ENCODE measurements at regions not wholly inside any gene's neighbourhood (a gene's known extent, or its start where the extent isn't known, plus 50 kb on each side); places are given as distances from the start of the nearest gene placed in this dataset.
A peak's percentile ranks its signal among the peaks of the same experiment; 100 is the strongest.
"Not testable (repeated sequence)": the region's sequence is repeated elsewhere in the genome, so short reads cannot be mapped to it uniquely, and the experiment has no call there.

DNA sequence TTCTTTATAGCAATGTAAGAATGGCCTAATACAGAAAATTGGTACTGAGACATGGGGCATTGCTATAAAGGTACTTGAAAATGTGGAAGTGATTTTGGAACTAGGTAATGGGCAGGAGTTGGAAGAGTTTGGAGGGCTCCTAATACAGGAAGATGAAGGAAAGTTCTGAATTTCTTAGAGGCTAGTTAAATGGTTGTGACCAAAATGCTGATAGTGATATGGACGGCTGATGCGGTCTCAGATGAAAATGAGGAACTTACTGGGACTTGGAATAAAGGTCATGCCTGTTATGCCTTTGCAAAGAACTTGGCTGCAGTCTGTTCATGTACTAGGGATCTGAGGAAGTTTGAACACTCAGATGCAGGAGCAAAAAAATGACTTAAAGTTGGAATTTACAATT, 132.2 kb upstream of the ZNG1F start:
- intact Hi-C loops (cut with DNase I); H3K4me3 ChIP-seq; H3K4me1 ChIP-seq; DNase-seq (ENCODE audit: low spot score in 2 of 2); H3K36me3 ChIP-seq; H3K9me3 ChIP-seq; H3K27ac ChIP-seq; H3K27me3 ChIP-seq: not testable (repeated sequence)

DNA sequence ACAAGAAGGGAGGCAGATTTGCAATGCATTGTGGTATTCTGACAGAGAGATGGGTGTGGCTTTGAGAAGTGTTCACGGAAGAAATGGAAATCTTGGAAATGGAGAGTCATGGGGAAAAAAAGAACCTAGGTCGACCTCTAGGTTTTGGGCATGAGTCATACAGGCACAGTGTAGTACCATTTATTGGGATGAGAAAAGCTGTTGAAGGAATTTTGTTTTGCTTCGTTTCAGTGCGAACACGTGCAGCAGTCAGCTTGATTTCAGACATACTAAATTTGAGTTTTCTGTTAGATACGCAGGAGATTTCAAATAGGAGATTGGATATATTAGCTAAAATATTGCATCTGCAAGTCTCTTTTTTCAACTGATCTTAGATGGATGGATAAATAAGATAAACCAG, 119.8 kb upstream of the ZNG1F start:
- intact Hi-C loops (cut with DNase I); H3K27ac ChIP-seq; H3K4me3 ChIP-seq; H3K9me3 ChIP-seq; DNase-seq (ENCODE audit: low spot score in 2 of 2); H3K27me3 ChIP-seq; H3K36me3 ChIP-seq; H3K4me1 ChIP-seq: not testable (repeated sequence)

DNA sequence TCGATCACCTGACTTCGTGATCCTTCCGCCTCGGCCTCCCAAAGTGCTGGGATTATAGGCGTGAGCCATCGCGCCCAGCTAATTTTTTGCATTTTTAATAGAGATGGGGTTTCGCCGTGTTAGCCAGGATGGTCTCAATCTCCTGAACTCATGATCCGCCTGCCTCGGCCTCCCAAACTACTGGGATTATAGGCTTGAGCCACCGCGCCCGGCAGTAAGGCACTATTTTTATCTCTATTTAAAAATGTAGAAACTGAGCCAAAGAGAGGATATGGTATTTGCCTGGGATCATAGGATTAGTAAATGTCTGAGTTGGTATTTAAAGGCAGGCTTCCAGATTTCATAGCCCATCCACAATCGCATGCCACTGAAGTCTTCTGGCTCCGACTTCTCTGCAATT, 96.6 kb upstream of the ZNG1F start:
- H3K4me3 ChIP-seq; H3K9me3 ChIP-seq; intact Hi-C loops (cut with DNase I); DNase-seq (ENCODE audit: low spot score in 2 of 2); H3K27ac ChIP-seq; H3K36me3 ChIP-seq; H3K4me1 ChIP-seq; H3K27me3 ChIP-seq: not testable (repeated sequence)

DNA sequence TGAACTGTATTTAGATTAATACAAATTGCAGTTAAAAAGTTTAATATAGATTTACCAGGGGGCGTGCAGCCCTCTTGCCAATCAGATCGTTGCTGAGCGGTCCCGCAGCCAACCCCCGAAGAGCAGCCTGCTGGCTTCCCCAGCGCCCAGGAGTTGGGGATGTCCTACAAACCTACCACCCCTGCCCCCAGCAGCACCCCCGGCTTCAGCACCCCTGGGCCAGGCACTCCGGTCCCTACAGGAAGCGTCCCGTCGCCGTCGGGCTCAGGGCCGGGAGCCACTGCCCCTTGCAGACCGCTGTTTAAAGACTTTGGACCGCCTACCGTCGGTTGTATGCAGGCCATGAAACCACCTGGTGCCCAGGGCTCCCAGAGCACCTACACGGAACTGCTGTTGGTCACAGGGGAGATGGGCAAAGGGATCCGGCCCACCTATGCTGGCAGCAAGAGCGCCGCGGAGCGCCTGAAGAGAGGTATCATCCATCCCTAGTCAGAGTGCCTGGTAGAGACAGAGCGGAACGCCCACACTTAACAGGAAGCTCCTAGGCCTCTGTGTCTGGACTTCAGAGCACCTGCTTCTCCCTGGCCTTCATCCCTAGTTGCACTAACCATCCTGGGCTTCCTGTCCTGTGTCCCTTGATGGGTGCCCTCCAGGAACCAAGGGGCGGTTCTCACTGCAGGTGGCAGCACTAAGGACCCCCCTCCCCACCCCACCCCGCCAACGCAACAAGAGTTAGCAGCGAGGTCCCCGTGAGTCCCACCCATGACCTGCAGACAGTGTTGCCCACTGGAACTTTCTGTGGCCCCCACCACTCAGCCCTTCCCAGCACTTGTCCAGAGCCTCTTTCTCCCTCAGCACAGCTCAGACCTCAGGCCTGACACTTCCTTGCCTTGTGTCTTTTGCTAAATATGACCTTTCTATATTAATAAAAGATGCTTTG, 91.5 kb upstream of the ZNG1F start:
- H3K36me3 ChIP-seq; H3K9me3 ChIP-seq; H3K4me3 ChIP-seq; H3K4me1 ChIP-seq; intact Hi-C loops (cut with DNase I); H3K27me3 ChIP-seq; DNase-seq (ENCODE audit: low spot score in 2 of 2); H3K27ac ChIP-seq: not testable (repeated sequence)

DNA sequence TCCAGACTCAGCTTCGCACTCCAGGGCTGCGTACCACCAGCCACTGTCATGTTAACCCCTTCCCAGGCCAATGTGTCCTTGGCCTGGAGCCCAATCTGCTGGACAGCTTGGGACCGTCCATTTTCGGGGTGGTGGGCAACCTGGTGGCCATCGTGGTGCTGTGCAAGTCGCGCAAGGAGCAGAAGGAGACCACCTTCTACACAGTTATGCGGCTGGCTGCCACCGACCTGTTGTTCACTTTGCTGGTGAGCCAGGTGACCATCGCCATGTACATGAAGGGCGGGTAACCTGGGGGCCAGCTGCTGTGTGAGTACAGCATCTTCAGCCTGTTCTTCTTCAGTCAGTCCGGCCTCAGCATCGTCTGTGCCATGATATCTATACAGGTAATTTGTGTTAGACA, 90.3 kb upstream of the ZNG1F start:
- peak in 1 of 2 donors; percentile 63 for DNase-seq (ENCODE audit: low spot score in 2 of 2)
- H3K27ac ChIP-seq; H3K9me3 ChIP-seq; H3K36me3 ChIP-seq; intact Hi-C loops (cut with DNase I); H3K4me1 ChIP-seq; H3K27me3 ChIP-seq; H3K4me3 ChIP-seq: not testable (repeated sequence)

DNA sequence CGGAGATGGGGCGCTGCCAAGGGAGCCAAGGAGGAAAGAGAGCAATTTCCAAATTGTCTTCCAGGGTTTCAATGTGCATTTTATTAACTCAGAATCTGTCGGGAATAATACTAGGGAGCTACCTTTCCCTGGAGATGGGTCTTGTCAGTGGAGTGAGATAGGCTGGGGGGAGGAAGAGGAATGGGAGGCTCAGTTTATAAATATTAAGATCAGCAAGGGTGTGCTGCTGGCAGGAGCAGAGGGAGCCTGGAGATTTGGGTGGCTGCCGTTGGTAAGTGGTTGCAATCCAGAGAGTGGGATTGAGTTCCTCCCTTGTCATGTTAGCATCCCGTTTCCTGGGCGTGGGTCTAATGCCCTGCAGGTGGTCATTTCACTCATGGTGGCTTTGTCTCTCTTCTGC, 89.9 kb upstream of the ZNG1F start:
- DNase-seq (ENCODE audit: low spot score in 2 of 2); H3K27ac ChIP-seq; H3K4me1 ChIP-seq; intact Hi-C loops (cut with DNase I); H3K27me3 ChIP-seq; H3K9me3 ChIP-seq; H3K36me3 ChIP-seq; H3K4me3 ChIP-seq: not testable (repeated sequence)

DNA sequence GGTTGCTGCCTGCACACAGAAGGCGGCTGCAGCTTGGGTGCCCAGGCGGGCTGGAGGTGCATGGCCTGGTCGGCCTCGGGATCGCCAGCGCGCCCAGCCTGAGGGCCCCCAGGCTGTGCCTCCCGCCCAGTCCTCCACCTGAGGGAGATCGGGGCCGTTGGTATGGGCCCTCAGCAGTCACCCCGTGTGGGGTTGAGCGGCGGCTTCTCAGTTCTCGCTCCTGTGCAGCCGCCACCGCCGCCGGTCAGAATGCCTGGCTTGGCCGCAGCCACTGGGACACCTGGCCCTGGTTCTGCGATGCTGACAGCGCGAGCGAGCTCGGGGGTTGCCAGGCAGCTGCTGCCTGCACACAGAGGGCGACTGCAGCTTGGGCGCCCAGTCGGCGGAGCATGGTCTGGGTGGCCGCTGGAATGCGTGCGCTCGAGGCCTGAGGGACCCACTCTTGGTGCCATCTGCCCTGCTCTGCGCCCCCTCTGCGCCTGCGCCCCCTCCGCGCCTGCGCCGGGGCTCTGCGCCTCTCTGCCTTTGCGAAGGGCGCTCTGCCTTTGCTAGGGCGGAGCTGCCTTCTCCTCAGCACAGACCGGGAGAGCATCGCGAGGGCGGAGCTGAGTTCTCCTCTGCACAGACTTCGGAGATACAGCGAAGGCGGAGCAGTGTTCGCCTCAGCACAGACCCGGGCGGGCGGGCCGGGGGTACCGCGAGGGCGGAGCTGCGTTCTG, 84.6 kb upstream of the ZNG1F start:
- H3K36me3 ChIP-seq; H3K27me3 ChIP-seq; H3K4me1 ChIP-seq; intact Hi-C loops (cut with DNase I); H3K9me3 ChIP-seq; H3K27ac ChIP-seq: not testable (repeated sequence)
- peak overlapping the region; percentile 44 to 59 for H3K4me3 ChIP-seq
- peak in 1 of 2 donors; percentile 68 for DNase-seq (ENCODE audit: low spot score in 2 of 2)

DNA sequence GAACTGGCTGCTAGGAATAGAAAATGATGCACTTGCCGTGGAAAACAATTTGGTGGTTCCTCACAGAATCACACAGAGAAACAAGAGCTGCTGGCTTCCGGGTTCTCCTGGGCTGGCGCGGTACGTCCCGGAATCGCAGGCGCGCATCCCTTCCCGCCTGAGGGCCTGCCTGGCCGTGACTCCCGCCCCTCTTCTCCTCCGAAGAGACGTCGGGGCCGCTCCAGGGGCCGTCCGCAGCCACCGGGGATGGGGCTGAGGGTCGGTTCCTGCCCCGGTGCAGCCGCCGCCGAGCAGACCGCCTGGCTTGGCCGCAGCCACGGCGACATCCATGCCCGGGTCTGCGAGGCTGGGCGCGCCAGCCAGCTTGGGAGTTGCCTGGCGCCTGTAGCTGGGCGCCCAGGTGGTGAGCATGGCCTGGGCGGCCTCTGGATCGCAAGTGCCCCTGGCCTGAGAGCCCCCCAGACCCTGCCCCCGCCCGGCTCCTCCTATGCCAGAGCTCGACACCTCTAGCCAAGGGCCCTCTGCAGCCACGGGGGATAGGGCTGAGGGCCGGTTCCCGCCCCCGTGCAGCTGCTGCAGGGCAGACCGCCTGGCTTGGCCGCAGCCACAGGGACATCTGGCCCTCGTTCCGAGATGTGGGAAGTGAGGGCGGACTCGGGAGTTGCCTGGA, 83.9 kb upstream of the ZNG1F start:
- H3K27ac ChIP-seq; H3K9me3 ChIP-seq; H3K36me3 ChIP-seq; H3K27me3 ChIP-seq; H3K4me1 ChIP-seq; intact Hi-C loops (cut with DNase I): not testable (repeated sequence)
- peak overlapping the region in 1 of 2 donors; percentile 42 for H3K4me3 ChIP-seq
- DNase-seq (ENCODE audit: low spot score in 2 of 2) = peak in 1 of 2 donors; percentile 67

DNA sequence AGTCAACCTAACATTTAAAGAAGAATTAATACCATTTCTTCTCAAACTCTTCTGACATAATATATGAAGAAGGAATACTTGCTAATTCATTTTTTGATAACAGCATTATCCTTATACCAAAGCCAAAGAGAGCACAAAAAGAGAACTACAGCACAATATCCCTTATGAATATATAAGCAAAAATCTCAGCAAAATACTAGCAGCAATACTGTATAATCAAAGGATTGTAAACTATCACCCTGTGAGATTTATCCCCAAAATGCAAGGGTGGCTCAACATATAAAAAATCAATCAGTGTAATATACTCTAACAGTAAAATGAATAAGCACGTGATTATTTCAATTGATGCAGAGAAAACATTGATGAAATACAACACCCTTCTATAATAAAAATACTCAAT, 81.9 kb upstream of the ZNG1F start:
- intact Hi-C loops (cut with DNase I); H3K4me3 ChIP-seq; H3K27ac ChIP-seq; H3K27me3 ChIP-seq; H3K4me1 ChIP-seq; H3K9me3 ChIP-seq; H3K36me3 ChIP-seq; DNase-seq (ENCODE audit: low spot score in 2 of 2): not testable (repeated sequence)

DNA sequence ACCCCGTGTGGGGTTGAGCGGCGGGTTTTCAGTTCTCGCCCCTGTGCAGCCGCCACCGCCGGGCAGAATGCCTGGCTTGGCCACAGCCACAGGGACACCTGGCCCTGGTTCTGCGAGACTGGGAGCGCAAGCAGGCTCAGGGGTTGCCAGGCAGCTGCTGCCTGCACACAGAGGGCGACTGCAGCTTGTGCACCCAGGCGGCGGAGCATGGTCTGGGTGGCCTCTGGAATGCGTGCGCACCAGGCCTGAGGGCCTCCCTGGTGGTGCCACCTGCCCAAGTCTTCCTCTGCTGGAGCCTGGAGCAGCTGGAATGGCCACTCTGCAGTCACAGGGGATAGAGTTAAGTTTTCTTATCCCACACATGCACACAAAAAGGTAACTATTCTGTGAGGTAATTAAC, 80.4 kb upstream of the ZNG1F start:
- intact Hi-C loops (cut with DNase I); DNase-seq (ENCODE audit: low spot score in 2 of 2); H3K36me3 ChIP-seq; H3K4me1 ChIP-seq; H3K9me3 ChIP-seq; H3K27ac ChIP-seq; H3K4me3 ChIP-seq; H3K27me3 ChIP-seq: not testable (repeated sequence)

DNA sequence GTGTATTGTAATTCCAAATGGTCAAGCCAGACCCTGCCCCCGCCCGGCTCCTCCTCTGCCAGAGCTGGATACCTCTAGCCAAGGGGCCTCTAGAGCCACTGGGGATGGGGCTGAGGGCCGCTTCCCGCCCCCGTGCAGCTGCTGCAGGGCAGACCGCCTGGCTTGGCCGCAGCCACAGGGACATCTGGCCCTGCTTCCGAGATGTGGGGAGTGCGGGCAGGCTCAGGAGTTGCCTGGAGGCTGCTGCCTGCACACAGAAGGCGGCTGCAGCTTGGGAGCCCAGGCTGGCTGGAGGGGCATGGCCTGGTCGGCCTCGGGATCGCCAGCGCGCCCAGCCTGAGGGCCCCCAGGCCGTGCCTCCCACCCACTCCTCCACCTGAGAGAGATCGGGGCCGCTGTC, 79.9 kb upstream of the ZNG1F start:
- intact Hi-C loops (cut with DNase I); H3K4me3 ChIP-seq; H3K36me3 ChIP-seq; H3K27ac ChIP-seq; H3K4me1 ChIP-seq; H3K9me3 ChIP-seq; H3K27me3 ChIP-seq: not testable (repeated sequence)
- DNase-seq (ENCODE audit: low spot score in 2 of 2) = peak in 1 of 2 donors; percentile 61

DNA sequence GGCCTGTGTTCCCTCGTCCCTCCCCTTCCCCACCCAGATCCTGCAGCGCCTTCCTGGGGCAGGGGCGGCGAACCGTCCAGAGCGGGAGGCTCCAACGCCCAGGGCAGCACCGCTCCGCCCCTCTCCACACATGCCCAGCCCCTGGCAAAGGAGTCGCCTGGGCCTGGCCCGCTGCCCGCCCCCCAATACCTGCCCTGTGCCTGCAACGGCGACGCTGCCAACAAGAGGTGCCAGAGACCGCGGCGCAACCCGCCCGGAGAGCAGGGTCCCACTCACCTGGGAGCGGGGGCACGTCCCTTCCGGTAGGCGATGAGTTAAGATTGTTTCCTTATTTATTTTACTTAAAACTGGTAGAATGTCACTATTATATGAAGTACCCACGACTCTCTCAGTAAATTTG, 77.5 kb upstream of the ZNG1F start:
- DNase-seq (ENCODE audit: low spot score in 2 of 2); H3K9me3 ChIP-seq; intact Hi-C loops (cut with DNase I); H3K36me3 ChIP-seq; H3K27me3 ChIP-seq; H3K4me1 ChIP-seq; H3K4me3 ChIP-seq; H3K27ac ChIP-seq: not testable (repeated sequence)

DNA sequence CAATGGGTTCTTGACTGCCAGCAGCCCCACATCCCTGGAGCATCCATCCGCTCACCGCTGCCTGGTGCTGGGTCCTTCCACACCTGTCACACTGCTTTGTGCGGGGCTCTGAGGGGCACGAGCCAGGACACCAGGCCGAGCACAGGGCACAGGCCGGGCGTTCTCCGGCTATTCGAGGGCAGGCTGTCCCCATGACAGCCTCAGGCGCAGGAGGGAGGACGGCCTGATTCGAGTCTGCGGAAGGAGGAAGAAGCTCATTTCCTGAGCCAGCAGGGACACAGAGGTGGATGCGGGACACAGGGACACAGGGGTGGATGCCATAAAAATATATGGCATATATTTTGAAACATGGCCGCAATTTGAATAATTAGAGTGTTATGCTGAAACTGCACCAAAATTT, 76.9 kb upstream of the ZNG1F start:
- H3K9me3 ChIP-seq; H3K27me3 ChIP-seq; H3K36me3 ChIP-seq; intact Hi-C loops (cut with DNase I); H3K4me1 ChIP-seq; H3K27ac ChIP-seq; H3K4me3 ChIP-seq: not testable (repeated sequence)
- DNase-seq (ENCODE audit: low spot score in 2 of 2) = peak in 1 of 2 donors; percentile 63

DNA sequence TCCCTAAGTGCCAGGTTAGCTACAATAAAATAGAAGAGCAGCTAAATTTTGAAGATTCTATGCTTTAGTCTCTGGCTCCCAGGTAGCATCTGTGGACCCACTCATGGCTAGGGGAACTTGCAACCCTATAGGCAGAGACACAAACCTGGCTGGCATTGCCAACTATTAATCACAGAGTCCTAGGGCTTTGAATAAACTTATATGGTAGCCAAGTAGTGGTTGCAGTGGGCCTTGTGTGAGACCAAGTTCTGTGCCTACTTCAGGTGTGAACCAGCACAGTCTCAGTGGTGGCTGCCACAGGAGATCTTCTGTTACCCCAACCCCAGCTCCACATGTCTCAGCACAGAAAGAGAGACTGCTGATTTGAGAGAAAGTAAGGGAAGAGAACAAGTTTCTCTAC, 62.9 kb upstream of the ZNG1F start:
- H3K36me3 ChIP-seq; H3K27ac ChIP-seq; H3K4me1 ChIP-seq; DNase-seq (ENCODE audit: low spot score in 2 of 2); H3K27me3 ChIP-seq; H3K9me3 ChIP-seq; intact Hi-C loops (cut with DNase I); H3K4me3 ChIP-seq: not testable (repeated sequence)

Data from ascending aorta (tissue), 2 donors.